Activated naive CD4-positive, alpha-beta T cell treated with anti-CD3 and anti-CD28 coated beads for 36 hours (primary cell): ENCODE measurements at regions not wholly inside any gene's neighbourhood (a gene's known extent, or its start where the extent isn't known, plus 50 kb on each side); places are given as distances from the start of the nearest gene placed in this dataset.

Source experiments
- CTCF ChIA-PET: fragments of 350-600 bp; sonication (Branson Sonifier 250); formaldehyde crosslinking; loops from one replicate; lab custom pipeline; 2021; ENCODE audit warnings: antibody characterized with exemption; lab: Charles Lee
- DNase-seq: peaks from one replicate; pipeline ENCODE4 v3.0.0-alpha.2; 2020
- H3K27ac Mint-ChIP-seq: one replicate; pipeline ENCODE4 v1.8.0; 2021; ENCODE audit warnings: mild to moderate bottlenecking, mixed read lengths
- H3K27me3 Mint-ChIP-seq: one replicate; pipeline ENCODE4 v1.8.0; 2021; ENCODE audit warnings: low read depth, mixed read lengths
- H3K36me3 Mint-ChIP-seq: one replicate; pipeline ENCODE4 v1.8.0; 2021; ENCODE audit warnings: low read depth, mixed read lengths
- H3K4me1 Mint-ChIP-seq: one replicate; pipeline ENCODE4 v1.8.0; 2021; ENCODE audit warnings: low read depth, mixed read lengths
- H3K4me3 Mint-ChIP-seq: one replicate; pipeline ENCODE4 v1.8.0; 2021; ENCODE audit warnings: mild to moderate bottlenecking, moderate library complexity, mixed read lengths
- H3K9me3 Mint-ChIP-seq: one replicate; pipeline ENCODE4 v1.8.0; 2021; ENCODE audit warnings: mixed read lengths
- intact Hi-C: fragments of 100-400 bp; cut with micrococcal nuclease; formaldehyde crosslinking; loops from one replicate; pipeline ENCODE4 v1.15.1; 2023

- H3K36me3 Mint-ChIP-seq = no peaks in the 10 kb centered on the region
- no peaks in the 10 kb centered on the region for H3K9me3 Mint-ChIP-seq
- DNase-seq = no peak
- H3K4me3 Mint-ChIP-seq = no peak overlapping the region
- no peaks in the 10 kb centered on the region for H3K4me1 Mint-ChIP-seq
- no peak overlapping the region for H3K27ac Mint-ChIP-seq
- intact Hi-C loops = no loop called here
- no peaks in the 10 kb centered on the region for H3K27me3 Mint-ChIP-seq
- CTCF ChIA-PET = no interaction called here
These were observed 70.9 kb upstream of the MYO16 start for GRCh38 chr13:108558489-108558888.

- no peaks in the 10 kb centered on the region for H3K4me1 Mint-ChIP-seq
- intact Hi-C loops = no loop called here
- no peak overlapping the region for H3K27ac Mint-ChIP-seq
- H3K9me3 Mint-ChIP-seq = no peaks in the 10 kb centered on the region
- H3K4me3 Mint-ChIP-seq = no peak overlapping the region
- CTCF ChIA-PET = no interaction called here
- no peaks in the 10 kb centered on the region for H3K36me3 Mint-ChIP-seq
- H3K27me3 Mint-ChIP-seq = no peaks in the 10 kb centered on the region
- no peak for DNase-seq
These were observed 69.3 kb upstream of the MYO16 start for GRCh38 chr13:108560093-108560492.

- no peaks in the 10 kb centered on the region for H3K27me3 Mint-ChIP-seq
- no peak for DNase-seq
- no peak overlapping the region for H3K4me3 Mint-ChIP-seq
- H3K36me3 Mint-ChIP-seq = no peaks in the 10 kb centered on the region
- no peak overlapping the region for H3K27ac Mint-ChIP-seq
- intact Hi-C loops = no loop called here
- no peaks in the 10 kb centered on the region for H3K9me3 Mint-ChIP-seq
- CTCF ChIA-PET = no interaction called here
- H3K4me1 Mint-ChIP-seq = no peaks in the 10 kb centered on the region
These were observed 68.3 kb upstream of the MYO16 start for GRCh38 chr13:108561149-108561548.

- intact Hi-C loops = no loop called here
- Mint-ChIP-seq H3K36me3 (no peaks in the 10 kb centered on the region), H3K4me3 (no peak overlapping the region), H3K9me3 (no peaks in the 10 kb centered on the region), H3K27ac (no peak overlapping the region), H3K27me3 (peaks cover 12% of the 10 kb centered on the region), H3K4me1 (no peaks in the 10 kb centered on the region)
- DNase-seq = no peak
- CTCF ChIA-PET = no interaction called here
These were observed 62.8 kb upstream of the MYO16 start for GRCh38 chr13:108566413-108567170.

- no peak for DNase-seq
- intact Hi-C loops = no loop called here
- H3K27me3 Mint-ChIP-seq = peaks cover 3% of the 10 kb centered on the region
- H3K4me3 Mint-ChIP-seq = no peak overlapping the region
- no peaks in the 10 kb centered on the region for H3K36me3 Mint-ChIP-seq
- H3K4me1 Mint-ChIP-seq = no peaks in the 10 kb centered on the region
- H3K27ac Mint-ChIP-seq = no peak overlapping the region
- CTCF ChIA-PET = no interaction called here
- H3K9me3 Mint-ChIP-seq = no peaks in the 10 kb centered on the region
These were observed 56.6 kb upstream of the MYO16 start for GRCh38 chr13:108572782-108573211.

GRCh38 chr13:108573455-108573854 lies 56.0 kb upstream of the MYO16 start:
- Mint-ChIP-seq H3K27me3 (peaks cover 3% of the 10 kb centered on the region), H3K4me1 (no peaks in the 10 kb centered on the region), H3K27ac (no peak overlapping the region), H3K9me3 (no peaks in the 10 kb centered on the region), H3K4me3 (no peak overlapping the region), H3K36me3 (no peaks in the 10 kb centered on the region)
- CTCF ChIA-PET = no interaction called here
- no peak for DNase-seq
- intact Hi-C loops = no loop called here

- Mint-ChIP-seq H3K27ac (no peak overlapping the region), H3K4me3 (no peak overlapping the region), H3K27me3 (peaks cover 3% of the 10 kb centered on the region), H3K36me3 (no peaks in the 10 kb centered on the region), H3K9me3 (no peaks in the 10 kb centered on the region), H3K4me1 (no peaks in the 10 kb centered on the region)
- DNase-seq = no peak
- intact Hi-C loops = no loop called here
- CTCF ChIA-PET = no interaction called here
These were observed 54.6 kb upstream of the MYO16 start for GRCh38 chr13:108574856-108575255.

GRCh38 chr13:108575430-108575829 lies 54.0 kb upstream of the MYO16 start:
- DNase-seq = no peak
- CTCF ChIA-PET = no interaction called here
- intact Hi-C loops = no loop called here
- H3K27ac Mint-ChIP-seq = no peak overlapping the region
- no peak overlapping the region for H3K4me3 Mint-ChIP-seq
- H3K4me1 Mint-ChIP-seq = no peaks in the 10 kb centered on the region
- H3K36me3 Mint-ChIP-seq = no peaks in the 10 kb centered on the region
- H3K9me3 Mint-ChIP-seq = no peaks in the 10 kb centered on the region
- H3K27me3 Mint-ChIP-seq = no peaks in the 10 kb centered on the region
